IPS-15b (cell line): ENCODE measurements at regions not wholly inside any gene's neighbourhood (a gene's known extent, or its start where the extent isn't known, plus 50 kb on each side); places are given as distances from the start of the nearest gene placed in this dataset.
"Not testable (repeated sequence)": the region's sequence is repeated elsewhere in the genome, so short reads cannot be mapped to it uniquely, and the experiment has no call there.

Source experiments
- H3K27me3 ChIP-seq: one replicate; pipeline ENCODE4 v1.6.1; 2013; ENCODE audit warnings: low read length; ENCODE audit not compliant: control insufficient read depth, insufficient read depth
- H3K36me3 ChIP-seq: one replicate; pipeline ENCODE4 v1.6.1; 2013; ENCODE audit warnings: low read length; ENCODE audit not compliant: control insufficient read depth, insufficient read depth
- H3K4me1 ChIP-seq: one replicate; pipeline ENCODE4 v1.6.1; 2013; ENCODE audit warnings: mild to moderate bottlenecking, low read length; ENCODE audit not compliant: control insufficient read depth, insufficient read depth
- H3K4me3 ChIP-seq: one replicate; pipeline ENCODE4 v1.5.1; 2013; ENCODE audit warnings: low read depth, low read length
- H3K9ac ChIP-seq: one replicate; pipeline ENCODE4 v1.6.1; 2013; ENCODE audit warnings: low read depth, mild to moderate bottlenecking, low read length
- H3K9me3 ChIP-seq: one replicate; pipeline ENCODE4 v1.6.1; 2013; ENCODE audit warnings: mild to moderate bottlenecking, low read length; ENCODE audit not compliant: control insufficient read depth, insufficient read depth

DNA sequence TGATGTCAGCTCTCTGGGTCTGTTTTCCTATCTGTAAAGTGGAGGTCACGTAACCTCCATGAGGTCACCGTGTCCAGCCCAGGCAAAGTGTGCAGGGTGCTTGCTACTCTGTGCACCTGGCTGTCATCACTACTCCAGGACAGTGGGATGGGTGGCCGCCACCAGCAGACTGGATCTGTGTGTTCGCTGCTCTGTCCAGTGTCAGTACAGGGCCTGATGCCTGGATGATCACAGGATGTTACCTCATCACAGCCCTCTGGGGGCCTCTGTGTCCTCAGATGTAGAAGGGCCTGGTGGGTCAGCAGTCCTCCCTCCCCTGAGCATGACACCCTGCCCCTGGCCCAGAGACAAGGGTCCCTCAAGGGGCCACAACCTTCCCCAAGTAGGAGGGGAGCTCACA, 80.0 kb downstream of the KCNJ18 start:
- peaks cover 3% of the 10 kb centered on the region for H3K9me3 ChIP-seq
- no peak overlapping the region for H3K9ac ChIP-seq
- H3K4me1 ChIP-seq: no peaks in the 10 kb centered on the region
- H3K36me3 ChIP-seq: no peaks in the 10 kb centered on the region
- no peak overlapping the region for H3K4me3 ChIP-seq
- H3K27me3 ChIP-seq: no peaks in the 10 kb centered on the region

DNA sequence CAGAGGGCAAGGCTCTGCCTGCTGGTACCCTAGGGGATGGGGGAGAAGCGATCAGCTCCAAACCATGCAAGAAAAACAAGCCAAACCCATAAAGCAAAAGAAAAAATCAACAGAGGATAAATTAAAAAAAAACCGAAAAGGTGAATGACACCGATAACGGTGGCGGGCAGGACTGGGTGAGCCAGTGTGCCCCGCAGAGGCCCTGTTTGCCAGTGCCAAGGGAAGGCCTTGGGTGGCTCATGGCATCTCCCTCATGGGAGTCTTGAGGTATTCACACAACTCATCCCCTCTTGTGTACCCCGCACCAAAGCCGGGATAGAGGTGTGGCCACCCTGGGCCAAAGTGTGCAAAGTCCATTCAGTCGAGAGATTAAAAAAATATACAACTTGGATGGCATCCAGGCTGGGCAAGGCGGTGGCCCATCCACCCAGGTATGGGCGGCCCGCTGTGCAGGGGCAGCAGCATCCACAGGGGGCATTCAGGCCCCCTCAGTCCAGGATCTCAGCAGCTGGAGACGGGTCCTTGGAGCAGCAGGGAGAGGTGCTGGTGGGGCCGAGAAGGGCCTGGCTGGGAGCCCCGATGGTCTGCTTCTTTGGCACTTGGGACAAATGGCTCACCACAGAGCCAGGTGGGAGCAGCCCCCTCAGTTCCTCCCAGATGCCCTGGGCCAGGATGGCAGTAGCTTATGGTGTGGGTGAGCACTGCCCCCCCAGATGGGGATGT, 80.8 kb downstream of the KCNJ18 start:
- H3K9ac ChIP-seq, H3K36me3 ChIP-seq, H3K4me1 ChIP-seq, H3K27me3 ChIP-seq, H3K4me3 ChIP-seq, H3K9me3 ChIP-seq: not testable (repeated sequence)

DNA sequence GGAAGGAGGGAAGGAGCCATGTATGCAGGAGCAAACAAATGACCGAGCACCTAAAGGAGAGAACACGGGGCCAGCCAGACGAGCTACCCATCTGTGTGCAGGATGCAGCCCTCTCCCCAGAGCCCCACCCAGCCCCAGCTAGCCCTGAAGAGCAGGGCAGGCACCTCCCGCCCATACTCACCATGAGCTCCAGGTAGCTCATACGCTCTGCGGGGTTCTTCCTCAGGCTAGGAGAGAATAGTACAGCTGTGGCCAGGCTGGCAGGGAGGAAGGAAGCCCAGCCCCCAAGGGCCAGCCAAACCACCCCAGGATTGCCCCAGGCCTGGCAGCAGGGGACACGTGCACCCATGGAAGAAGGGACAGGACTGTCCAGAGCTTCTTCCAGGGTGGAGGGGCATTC, 81.9 kb downstream of the KCNJ18 start:
- H3K36me3 ChIP-seq: no peaks in the 10 kb centered on the region
- H3K4me1 ChIP-seq: no peaks in the 10 kb centered on the region
- H3K27me3 ChIP-seq: no peaks in the 10 kb centered on the region
- no peak overlapping the region for H3K4me3 ChIP-seq
- H3K9me3 ChIP-seq: peaks cover 3% of the 10 kb centered on the region
- no peak overlapping the region for H3K9ac ChIP-seq

DNA sequence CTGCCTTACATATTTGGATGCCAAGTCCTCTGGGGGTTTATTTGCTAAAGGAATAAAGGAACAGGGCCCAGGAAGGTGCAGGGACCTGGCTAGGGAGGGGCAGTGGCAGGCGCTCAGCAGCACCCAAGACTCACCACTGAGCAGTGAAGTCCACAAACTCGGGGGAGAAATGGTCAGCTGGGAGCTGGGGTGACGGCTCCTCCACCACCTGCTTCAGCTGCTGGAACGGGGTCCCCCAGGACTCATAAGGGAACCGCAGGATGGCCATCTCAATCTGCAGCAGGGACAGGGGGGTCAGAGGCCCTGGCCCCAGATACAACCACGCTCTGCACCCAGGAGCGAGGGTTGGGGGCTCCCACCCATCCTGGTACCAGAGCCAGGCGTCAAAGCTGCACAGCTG, 83.2 kb downstream of the KCNJ18 start:
- not testable (repeated sequence) for H3K9ac ChIP-seq, H3K27me3 ChIP-seq, H3K9me3 ChIP-seq, H3K4me3 ChIP-seq, H3K36me3 ChIP-seq, H3K4me1 ChIP-seq

DNA sequence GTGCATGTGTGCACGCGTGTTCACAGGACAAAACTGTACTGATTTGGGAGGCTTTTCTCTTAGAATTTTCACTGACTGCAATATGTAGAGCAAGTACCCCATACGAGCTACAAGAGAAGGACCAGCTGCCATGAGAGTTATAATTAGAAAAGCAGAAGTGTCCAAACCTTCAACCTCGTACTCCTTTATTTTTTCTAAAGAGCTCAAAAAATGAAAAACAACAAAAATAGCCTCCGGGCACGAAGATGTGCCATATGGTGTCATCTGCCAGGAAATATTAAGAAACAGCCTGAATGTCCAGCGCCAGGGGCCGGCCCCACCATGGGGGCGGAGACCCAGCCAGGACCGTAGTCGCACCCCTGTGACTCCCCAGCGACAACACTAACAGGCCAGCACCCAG, 84.6 kb downstream of the KCNJ18 start:
- H3K9ac ChIP-seq: not testable (repeated sequence)

DNA sequence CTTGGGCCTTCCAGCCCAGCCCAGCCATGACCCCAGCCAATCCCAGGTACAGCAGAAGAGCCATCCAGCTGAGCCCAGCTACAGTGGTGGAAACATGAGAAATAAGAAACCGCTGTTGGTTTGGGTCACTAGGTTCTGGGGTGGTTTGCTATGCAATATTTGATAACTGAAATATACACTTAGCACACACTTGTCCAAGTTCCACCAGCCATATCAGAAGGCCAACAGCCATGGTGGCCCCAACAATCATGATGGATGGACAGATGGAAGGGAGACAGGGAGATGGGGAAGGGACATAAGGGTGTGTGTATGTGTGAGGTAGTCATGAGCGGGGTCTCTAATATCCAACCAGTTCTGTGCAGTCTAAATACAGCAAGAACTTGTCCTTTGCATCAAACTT, 86.5 kb downstream of the KCNJ18 start:
- not testable (repeated sequence) for H3K9ac ChIP-seq, H3K4me1 ChIP-seq, H3K4me3 ChIP-seq, H3K36me3 ChIP-seq, H3K27me3 ChIP-seq, H3K9me3 ChIP-seq

More for the DNA sequence above, 84.6 kb downstream of the KCNJ18 start:
- H3K9me3 ChIP-seq, H3K4me3 ChIP-seq, H3K4me1 ChIP-seq, H3K27me3 ChIP-seq, H3K36me3 ChIP-seq: not testable (repeated sequence)

DNA sequence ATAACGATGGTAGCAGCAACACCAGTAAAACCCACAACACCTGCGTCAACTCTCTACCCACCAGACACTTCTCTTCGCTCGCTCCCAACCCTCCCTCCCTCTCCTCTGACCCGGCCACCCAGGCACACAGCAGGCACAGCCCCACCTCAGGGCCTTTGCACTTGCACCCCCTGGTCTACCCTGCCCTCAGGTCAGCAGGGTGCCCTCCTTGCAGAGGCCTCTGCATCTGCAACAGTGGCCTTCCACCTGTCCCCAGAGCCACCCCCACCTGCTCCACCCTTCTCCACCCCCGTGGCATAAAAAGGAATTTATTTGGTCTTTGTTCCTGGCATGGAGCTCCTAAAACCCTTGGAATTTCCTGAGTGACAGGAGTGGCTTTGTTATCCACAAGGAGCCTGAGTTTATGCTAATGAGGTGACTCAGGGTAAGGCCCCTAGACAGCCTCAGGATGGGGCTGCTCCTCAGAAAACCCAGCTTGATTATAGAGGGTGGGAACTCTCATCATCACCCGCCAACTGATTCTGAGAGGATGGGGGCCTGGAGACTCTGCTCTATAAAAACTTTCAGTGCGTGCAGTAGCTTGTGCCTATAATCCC, 88.1 kb downstream of the KCNJ18 start:
- H3K4me3 ChIP-seq, H3K36me3 ChIP-seq, H3K27me3 ChIP-seq, H3K4me1 ChIP-seq, H3K9me3 ChIP-seq, H3K9ac ChIP-seq: not testable (repeated sequence)

DNA sequence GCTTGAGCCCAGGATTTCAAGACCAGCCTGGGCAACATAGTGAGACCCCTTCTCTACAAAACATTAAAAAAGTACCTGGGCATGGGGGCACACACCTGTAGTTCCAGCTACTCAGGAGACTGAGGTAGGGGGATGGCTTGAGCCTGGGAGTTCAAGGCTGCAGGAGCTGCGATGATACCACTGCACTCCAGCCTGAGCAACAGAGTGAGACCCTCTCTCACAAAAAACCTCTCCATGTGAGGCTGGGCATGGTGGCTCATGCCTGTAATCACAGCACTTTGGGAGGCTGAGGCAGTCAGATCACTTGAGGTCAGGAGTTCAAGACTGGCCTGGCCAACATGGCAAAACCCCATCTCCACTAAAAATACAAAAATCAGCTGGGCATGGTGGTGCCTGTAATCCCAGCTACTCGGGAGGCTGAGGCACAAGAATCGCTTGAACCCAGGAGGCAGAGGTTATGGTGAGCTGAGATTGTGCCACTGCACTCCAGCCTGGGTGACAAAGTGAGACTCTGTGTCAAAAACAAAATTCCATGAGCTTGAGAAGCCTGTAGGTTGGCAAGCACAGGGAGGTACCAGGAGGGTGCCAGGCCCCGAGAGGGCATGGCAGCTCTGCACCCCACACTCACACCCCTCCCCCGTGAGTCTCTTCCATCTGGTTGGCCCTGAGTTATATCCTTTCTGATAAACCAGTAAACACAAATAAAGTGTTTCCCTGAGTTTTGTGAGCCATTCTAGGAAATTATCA, 88.8 kb downstream of the KCNJ18 start:
- H3K4me3 ChIP-seq, H3K36me3 ChIP-seq, H3K9ac ChIP-seq, H3K27me3 ChIP-seq, H3K4me1 ChIP-seq, H3K9me3 ChIP-seq: not testable (repeated sequence)

DNA sequence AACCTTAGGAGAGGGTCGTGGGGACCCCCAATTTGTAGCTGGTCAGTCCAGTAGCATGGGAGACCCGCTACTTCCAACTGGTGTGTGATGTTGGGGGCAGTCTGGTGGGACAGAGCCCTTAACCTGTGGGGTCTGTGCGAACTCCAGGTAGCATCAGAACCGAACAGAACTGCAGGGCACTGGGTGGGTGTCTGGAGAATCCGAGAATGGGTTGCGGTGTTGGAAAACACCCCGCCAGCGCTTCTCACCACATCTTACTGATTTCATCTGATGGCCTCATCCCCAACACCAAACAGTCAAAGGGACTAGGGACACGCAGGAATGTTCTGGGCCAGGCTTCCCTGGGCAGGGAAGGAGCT, 89.3 kb downstream of the KCNJ18 start:
- H3K4me3 ChIP-seq, H3K4me1 ChIP-seq, H3K9me3 ChIP-seq, H3K27me3 ChIP-seq, H3K36me3 ChIP-seq, H3K9ac ChIP-seq: not testable (repeated sequence)

DNA sequence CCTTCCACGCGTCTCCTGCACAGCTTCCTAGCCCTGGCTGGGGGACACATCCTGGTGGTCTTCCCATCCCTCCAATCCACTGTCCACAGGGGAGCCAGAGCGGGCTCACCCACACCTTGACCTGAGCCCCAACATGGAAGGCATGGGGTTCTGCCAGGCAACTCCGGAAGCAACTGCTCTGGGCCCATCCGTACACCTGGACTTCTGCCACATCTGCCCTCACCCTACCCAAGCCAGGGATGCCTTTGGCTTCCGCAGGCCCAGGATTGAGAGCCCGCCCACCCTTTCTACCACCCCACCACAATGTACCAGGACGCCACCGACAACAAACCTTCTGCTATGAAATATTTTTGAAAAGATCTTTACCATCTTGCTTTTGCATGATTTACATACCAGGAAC, 89.8 kb downstream of the KCNJ18 start:
- not testable (repeated sequence) for H3K4me1 ChIP-seq, H3K9me3 ChIP-seq, H3K36me3 ChIP-seq

DNA sequence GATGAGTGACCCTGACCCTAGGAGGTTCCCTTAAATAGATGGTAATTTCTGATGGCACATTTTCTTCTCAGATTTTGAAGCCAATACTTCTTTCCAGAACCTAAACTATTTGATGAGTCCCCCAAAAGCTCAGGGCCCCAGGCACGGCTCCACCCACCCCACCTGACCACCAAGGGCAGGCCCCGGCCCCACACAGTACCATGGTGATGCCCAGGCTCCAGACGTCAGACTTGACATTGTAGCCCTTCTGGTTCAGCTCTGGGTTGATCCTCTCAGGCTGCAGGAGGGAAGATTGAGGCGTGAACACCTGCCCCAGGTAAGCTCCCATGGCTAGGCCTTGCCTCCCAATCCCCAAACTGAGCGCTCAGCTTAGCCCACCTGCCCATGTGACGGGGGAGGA, 90.3 kb downstream of the KCNJ18 start:
- not testable (repeated sequence) for H3K27me3 ChIP-seq, H3K9me3 ChIP-seq, H3K9ac ChIP-seq

More for the DNA sequence above, 89.8 kb downstream of the KCNJ18 start:
- not testable (repeated sequence) for H3K27me3 ChIP-seq, H3K9ac ChIP-seq, H3K4me3 ChIP-seq

DNA sequence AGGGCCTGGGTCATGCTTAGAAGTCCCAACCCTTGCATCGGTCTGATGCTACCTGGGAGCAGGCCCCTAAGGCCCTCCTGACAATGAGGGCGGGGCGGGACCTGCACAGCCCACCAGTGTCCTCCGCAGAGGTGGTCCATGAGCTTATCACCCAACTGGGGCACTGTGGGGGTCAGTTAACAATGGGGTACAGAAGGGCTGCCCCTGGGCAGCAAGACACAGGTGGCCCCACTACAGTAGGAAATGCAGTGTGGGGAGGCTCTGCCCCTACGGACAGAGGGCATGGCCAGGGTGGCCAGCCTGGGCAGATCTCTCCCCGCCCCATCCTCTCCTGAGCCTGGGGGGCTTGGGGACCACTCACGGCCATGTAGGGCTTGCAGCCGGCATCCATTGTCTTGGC, 90.7 kb downstream of the KCNJ18 start:
- not testable (repeated sequence) for H3K36me3 ChIP-seq, H3K27me3 ChIP-seq, H3K4me1 ChIP-seq, H3K4me3 ChIP-seq, H3K9ac ChIP-seq, H3K9me3 ChIP-seq

More for the DNA sequence above, 90.3 kb downstream of the KCNJ18 start:
- H3K4me1 ChIP-seq, H3K4me3 ChIP-seq, H3K36me3 ChIP-seq: not testable (repeated sequence)
